Activated CD8-positive, alpha-beta T cell treated with anti-CD3 and anti-CD28 coated beads for 36 hours (primary cell): ENCODE measurements at regions not wholly inside any gene's neighbourhood (a gene's known extent, or its start where the extent isn't known, plus 50 kb on each side); places are given as distances from the start of the nearest gene placed in this dataset.

Source experiments
- ATAC-seq: fragments of 200-7000 bp; cut with Tn5 transposase; one replicate; pipeline ENCODE4 v1.10.0; 2021; ENCODE audit warnings: mild to moderate bottlenecking, moderate library complexity
- CTCF ChIA-PET: fragments of 350-600 bp; sonication (Branson Sonifier 250); formaldehyde crosslinking; loops from one replicate; lab custom pipeline; 2021; ENCODE audit warnings: antibody characterized with exemption; lab: Charles Lee
- POLR2A ChIA-PET: fragments of 350-600 bp; sonication (Branson Sonifier 250); formaldehyde crosslinking; loops from one replicate; lab custom pipeline; 2021; ENCODE audit warnings: antibody characterized with exemption; lab: Charles Lee
- DNase-seq: peaks from one replicate; pipeline ENCODE4 v3.0.0-alpha.2; 2020
- H3K27ac Mint-ChIP-seq: one replicate; pipeline ENCODE4 v1.8.0; 2021; ENCODE audit warnings: mild to moderate bottlenecking, mixed read lengths
- H3K27me3 Mint-ChIP-seq: one replicate; pipeline ENCODE4 v1.8.0; 2021; ENCODE audit warnings: mixed read lengths
- H3K36me3 Mint-ChIP-seq: one replicate; pipeline ENCODE4 v1.8.0; 2021; ENCODE audit warnings: low read depth, mixed read lengths
- H3K4me1 Mint-ChIP-seq: one replicate; pipeline ENCODE4 v1.8.0; 2021; ENCODE audit warnings: low read depth, mixed read lengths
- H3K4me3 Mint-ChIP-seq: one replicate; pipeline ENCODE4 v1.8.0; 2021; ENCODE audit warnings: mild to moderate bottlenecking, moderate library complexity, mixed read lengths
- H3K9me3 Mint-ChIP-seq: one replicate; pipeline ENCODE4 v1.8.0; 2021; ENCODE audit warnings: mixed read lengths
- CTCF ChIP-seq: fragments of 200-600 bp; IDR thresholded peaks from one replicate; pipeline ENCODE4 v1.8.0; 2022; ENCODE audit warnings: antibody characterized with exemption, mild to moderate bottlenecking
- intact Hi-C: fragments of 100-400 bp; cut with micrococcal nuclease; formaldehyde crosslinking; loops from one replicate; pipeline ENCODE4 v1.10.0; 2022

- no peak overlapping the region for H3K27ac Mint-ChIP-seq
- H3K27me3 Mint-ChIP-seq = no peaks in the 10 kb centered on the region
- no peaks in the 10 kb centered on the region for H3K9me3 Mint-ChIP-seq
- ChIA-PET POLR2A (no interaction called here), CTCF (interaction anchor here (0.9 to 1.6 kb wide), 3 partner anchors 62 to 115 kb away, joined by 3 to 4 read pairs (median 3); no protein-coding TSS in a partner anchor)
- H3K36me3 Mint-ChIP-seq = no peaks in the 10 kb centered on the region
- ATAC-seq (no peak), DNase-seq (no peak)
- no peak overlapping the region for H3K4me3 Mint-ChIP-seq
- intact Hi-C loops = no loop called here
- no peak for TF ChIP-seq CTCF
- H3K4me1 Mint-ChIP-seq = peaks cover 9% of the 10 kb centered on the region
Measured at GRCh38 chr4:83189631-83190136, 75.2 kb upstream of the PLAC8 start.

- H3K4me3 Mint-ChIP-seq = no peak overlapping the region
- ChIA-PET CTCF (interaction anchor here (0.8 kb wide), 1 partner anchor 12 kb away, joined by 3 read pairs; no protein-coding TSS in a partner anchor), POLR2A (no interaction called here)
- H3K36me3 Mint-ChIP-seq = no peaks in the 10 kb centered on the region
- no peak overlapping the region for H3K27ac Mint-ChIP-seq
- intact Hi-C loops = no loop called here
- TF ChIP-seq CTCF = no peak
- peaks cover 5% of the 10 kb centered on the region for H3K4me1 Mint-ChIP-seq
- no peaks in the 10 kb centered on the region for H3K27me3 Mint-ChIP-seq
- no peak for ATAC-seq
- H3K9me3 Mint-ChIP-seq = no peaks in the 10 kb centered on the region
- no peak for DNase-seq
Measured at GRCh38 chr4:83180431-83180968, 66.0 kb upstream of the PLAC8 start.

- no peaks in the 10 kb centered on the region for H3K9me3 Mint-ChIP-seq
- H3K36me3 Mint-ChIP-seq = no peaks in the 10 kb centered on the region
- H3K4me1 Mint-ChIP-seq = peaks cover 5% of the 10 kb centered on the region
- DNase-seq (no peak), ATAC-seq (no peak)
- POLR2A ChIA-PET = no interaction called here
- H3K4me3 Mint-ChIP-seq = no peak overlapping the region
- CTCF ChIA-PET = no interaction called here
- H3K27ac Mint-ChIP-seq = no peak overlapping the region
- no peaks in the 10 kb centered on the region for H3K27me3 Mint-ChIP-seq
- intact Hi-C loops = no loop called here
- TF ChIP-seq CTCF = no peak
Measured at GRCh38 chr4:83179205-83179604, 64.7 kb upstream of the PLAC8 start.

DNA sequence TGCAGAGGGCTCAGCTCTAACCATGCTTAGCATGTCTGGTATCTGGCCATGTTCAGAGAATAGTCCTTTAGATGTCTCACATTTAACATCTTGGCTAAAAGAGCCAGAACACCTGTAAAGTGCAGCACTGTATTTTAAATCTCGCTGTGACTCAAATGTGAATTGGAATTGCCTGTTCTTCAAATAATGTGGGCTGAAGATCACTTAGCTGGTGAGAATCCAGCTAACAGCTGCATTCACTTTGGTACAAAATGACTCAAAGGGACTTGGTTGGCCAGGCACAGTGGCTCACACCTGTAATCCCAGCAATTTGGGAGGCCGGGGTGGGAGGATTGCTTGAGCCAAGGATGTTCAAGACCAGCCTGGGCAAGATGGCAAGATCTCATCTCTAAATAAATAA lies 63.5 kb upstream of the PLAC8 start:
- no peak overlapping the region for H3K4me3 Mint-ChIP-seq
- no peak overlapping the region for H3K27ac Mint-ChIP-seq
- TF ChIP-seq CTCF = no peak
- intact Hi-C loops = no loop called here
- no peaks in the 10 kb centered on the region for H3K36me3 Mint-ChIP-seq
- peaks cover 5% of the 10 kb centered on the region for H3K4me1 Mint-ChIP-seq
- ChIA-PET CTCF (no interaction called here), POLR2A (interaction anchor here (1.0 kb wide), 1 partner anchor 11 kb away, joined by 3 read pairs; no protein-coding TSS in a partner anchor)
- no peaks in the 10 kb centered on the region for H3K9me3 Mint-ChIP-seq
- ATAC-seq (no peak), DNase-seq (no peak)
- no peaks in the 10 kb centered on the region for H3K27me3 Mint-ChIP-seq

- no peak overlapping the region for H3K27ac Mint-ChIP-seq
- no peak for TF ChIP-seq CTCF
- POLR2A ChIA-PET = no interaction called here
- intact Hi-C loops = no loop called here
- no peaks in the 10 kb centered on the region for H3K9me3 Mint-ChIP-seq
- DNase-seq (no peak), ATAC-seq (no peak)
- no peak overlapping the region for H3K4me3 Mint-ChIP-seq
- H3K27me3 Mint-ChIP-seq = no peaks in the 10 kb centered on the region
- peaks cover 5% of the 10 kb centered on the region for H3K4me1 Mint-ChIP-seq
- CTCF ChIA-PET = no interaction called here
- no peaks in the 10 kb centered on the region for H3K36me3 Mint-ChIP-seq
Measured at GRCh38 chr4:83177182-83177581, 62.7 kb upstream of the PLAC8 start.
